SK-N-DZ (cell line): ENCODE measurements at regions not wholly inside any gene's neighbourhood (a gene's known extent, or its start where the extent isn't known, plus 50 kb on each side); places are given as distances from the start of the nearest gene placed in this dataset.
"Not testable (repeated sequence)": the region's sequence is repeated elsewhere in the genome, so short reads cannot be mapped to it uniquely, and the experiment has no call there.

Source experiments
- DNase-seq: peaks from one replicate; pipeline ENCODE4 v3.0.0-alpha.2; 2015; ENCODE audit warnings: low spot score

DNA sequence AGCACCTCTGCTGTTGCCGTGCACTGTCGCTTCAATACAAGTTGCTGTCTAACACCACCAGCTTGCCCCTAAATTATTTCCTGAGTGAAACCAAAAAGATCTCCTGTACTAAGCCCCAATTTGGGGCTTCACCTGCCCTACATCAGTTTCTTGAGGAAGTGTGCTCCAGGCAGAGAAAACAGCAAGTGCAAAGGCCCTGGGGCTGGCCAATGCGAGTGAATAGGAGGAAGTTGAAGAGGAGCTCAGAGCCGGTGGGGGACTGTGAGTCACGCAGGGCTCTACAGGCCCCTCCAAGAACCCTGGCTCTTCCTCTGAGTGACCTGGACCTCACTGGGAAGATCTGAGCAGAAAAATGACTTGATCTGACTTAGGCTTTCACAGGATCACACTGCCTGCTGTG is 117.2 kb downstream of the IPO8 start:
- DNase-seq: no peak

DNA sequence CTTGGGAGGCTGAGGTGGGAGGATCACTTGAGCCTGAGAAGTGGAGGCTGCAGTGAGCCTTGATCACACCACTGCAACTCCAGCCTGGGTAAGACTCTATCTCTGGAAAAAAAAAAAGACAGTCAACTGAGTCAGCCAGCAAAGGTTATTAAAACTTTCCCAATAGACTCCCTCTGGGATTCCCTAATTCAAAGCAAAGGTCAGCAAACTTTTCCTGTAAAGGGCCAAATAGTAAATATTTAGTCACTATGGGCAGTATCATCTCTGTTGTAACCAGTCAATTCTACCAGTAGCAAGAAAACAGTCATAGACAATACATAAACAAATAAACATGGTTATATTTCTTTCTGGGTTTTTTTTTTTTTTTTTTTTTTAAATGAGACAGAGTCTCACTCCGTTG is 122.5 kb downstream of the IPO8 start:
- no peak for DNase-seq

- DNase-seq: no peak
These were observed 125.3 kb downstream of the IPO8 start for GRCh38 chr12:30570211-30570890.

GRCh38 chr12:30569426-30569825 is 126.2 kb downstream of the IPO8 start:
- no peak for DNase-seq

GRCh38 chr12:30568453-30568852 is 127.2 kb downstream of the IPO8 start:
- DNase-seq: no peak

- DNase-seq: no peak
These were observed 128.6 kb downstream of the IPO8 start for GRCh38 chr12:30567082-30567481.

- no peak for DNase-seq
These were observed 131.3 kb downstream of the IPO8 start for GRCh38 chr12:30564394-30564793.

GRCh38 chr12:30548203-30548602 is 147.5 kb downstream of the IPO8 start:
- DNase-seq: no peak

- DNase-seq: no peak
These were observed 149.5 kb downstream of the IPO8 start for GRCh38 chr12:30546121-30546520.

DNA sequence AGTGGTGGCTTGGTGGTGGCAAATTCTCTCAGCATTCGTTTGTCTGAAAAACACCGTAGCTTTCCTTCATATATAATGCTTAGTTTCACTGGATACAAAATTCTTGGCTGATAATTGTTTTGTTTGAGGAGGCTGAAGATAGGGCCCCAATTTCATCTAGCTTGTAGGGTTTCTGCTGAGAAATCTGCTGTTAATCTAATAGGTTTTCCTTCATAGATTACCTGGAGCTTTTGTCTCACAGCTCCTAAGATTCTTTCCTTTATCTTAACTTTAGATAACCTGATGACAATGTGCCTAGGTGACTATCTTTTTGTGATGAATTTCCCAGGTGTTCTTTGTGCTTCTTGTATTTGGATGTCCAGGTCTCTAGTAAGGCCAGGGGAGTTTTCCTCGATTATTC is 151.0 kb downstream of the IPO8 start:
- DNase-seq: not testable (repeated sequence)

- DNase-seq: no peak
These were observed 158.4 kb downstream of the IPO8 start for GRCh38 chr12:30537228-30537627.

DNA sequence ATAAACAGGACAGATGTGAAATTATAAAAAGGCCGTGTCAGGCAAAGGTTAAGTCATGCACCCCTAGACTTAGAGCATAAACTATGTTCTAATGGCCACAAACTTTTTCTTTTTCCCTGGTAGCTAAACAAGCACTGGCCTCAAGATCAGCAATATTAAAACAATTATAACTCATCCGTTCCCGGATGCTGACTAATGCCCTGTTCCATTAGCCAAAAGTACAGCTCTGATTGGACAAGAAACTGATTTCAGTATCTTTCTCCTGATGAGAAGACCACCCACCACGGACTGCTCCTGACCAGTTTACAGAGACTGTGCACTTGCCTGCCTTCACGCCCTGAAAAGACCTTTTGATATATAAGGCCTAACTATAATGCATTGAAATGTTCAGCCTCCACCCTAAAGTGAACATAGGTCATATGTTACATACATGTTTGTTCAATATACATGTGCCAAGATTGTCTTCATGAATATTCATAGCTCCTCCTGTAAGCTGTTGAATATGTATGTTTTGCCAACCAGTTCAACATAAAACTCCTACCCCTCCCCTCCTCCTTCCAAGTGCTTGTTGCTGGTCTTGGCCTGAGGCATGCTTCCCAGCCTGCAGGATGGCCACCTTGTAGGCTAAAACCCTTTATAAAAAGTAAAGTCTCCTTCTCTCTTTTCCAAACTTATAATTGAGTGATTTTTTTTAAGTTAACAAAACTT is 162.0 kb downstream of the IPO8 start:
- no peak for DNase-seq

DNA sequence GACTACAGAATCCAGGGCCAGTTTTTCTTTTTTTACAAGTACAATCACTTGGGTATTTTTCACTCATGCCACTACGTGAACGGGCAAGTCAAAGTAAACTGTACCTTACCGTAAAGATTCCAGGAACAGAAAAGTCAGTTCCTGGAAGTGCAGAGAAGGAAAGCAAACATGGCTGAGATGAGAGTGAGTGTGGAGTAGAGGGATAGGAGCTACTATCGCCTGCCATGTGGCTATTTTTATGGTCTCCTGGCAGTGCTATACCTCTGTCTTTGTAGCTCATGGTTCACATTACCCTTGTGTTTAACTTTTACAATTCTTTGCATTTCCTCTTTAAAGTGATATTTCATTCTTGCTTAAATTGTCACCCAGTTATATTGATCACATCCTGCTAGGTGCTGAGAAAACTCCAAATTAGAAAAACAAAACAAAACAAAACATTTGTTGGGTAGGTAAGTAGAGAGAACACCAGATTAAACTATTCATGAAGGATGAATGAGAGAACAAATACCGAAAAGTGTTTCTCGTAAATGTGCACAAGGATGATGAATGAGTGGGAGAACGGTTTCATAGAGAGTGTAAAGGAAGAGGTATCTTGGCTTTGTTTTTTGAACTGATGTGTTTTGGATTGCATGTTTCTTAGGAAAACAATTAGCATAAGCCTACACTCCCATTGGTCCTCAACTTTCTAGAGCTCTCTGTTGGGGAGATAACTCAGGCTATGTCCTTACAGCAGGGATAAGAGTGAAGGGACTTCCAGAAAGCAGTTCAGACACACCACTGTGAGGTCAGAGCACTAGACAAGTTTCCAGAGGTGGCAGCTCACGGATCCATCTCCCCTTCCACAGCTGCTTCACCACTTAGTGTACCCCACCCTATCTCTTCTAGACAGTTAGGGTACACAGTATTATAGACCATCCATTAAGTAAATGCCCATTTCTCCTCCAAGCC is 163.7 kb downstream of the IPO8 start:
- DNase-seq: no peak

DNA sequence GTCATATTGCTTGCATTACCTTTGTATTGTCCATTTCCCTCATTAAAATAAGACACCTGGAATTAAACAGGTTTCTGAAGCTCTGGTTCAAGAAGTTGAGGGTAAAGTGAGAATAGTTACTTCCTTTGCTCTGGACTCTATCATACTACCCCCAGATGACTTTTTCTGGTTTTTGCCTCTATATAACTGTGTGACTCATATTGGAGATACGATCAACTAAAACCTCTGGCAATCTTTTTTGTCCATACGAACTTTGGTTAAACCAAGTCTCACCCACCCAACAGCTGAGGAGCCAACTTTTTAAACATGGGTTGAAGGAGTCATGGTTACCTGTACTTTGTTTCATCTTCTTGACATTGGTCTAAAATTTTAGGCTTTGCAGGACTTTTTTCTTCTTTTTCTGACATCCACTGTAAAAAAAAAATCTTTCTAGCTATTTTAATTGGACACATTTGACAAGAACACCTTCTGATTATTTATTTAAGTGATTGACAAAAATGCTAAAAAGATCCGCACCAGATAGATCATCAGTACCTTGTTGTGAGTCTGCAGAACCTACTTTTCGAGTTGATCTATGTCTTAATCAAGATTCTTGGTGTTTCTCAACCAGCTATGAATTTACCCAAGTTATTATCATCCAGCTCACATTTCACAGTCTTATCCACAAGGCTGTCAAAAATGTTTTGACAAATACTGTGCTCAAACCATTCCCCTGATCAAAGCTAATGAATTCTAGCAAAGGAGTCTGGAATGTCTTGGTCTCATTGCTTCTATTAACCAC is 166.0 kb downstream of the IPO8 start:
- DNase-seq: no peak

DNA sequence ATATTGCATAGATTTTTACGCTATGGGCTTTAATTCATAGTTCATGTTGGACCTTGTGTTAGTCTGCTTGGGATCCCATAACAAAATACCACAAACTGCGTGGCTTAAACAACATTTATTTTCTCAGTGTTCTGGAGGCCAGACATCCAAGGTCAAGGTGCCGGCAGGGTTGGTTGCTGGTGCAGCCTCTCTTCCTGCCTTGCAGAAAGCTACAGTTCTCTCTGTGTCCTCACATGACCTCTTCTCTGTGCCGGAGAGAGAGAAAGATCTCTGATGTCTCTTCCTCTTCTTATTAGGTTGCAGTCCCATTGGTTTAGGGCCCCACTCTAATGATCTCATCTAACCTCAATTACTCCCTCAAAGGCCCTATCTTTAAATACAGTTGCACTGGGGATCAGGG is 170.5 kb downstream of the IPO8 start:
- DNase-seq: no peak

DNA sequence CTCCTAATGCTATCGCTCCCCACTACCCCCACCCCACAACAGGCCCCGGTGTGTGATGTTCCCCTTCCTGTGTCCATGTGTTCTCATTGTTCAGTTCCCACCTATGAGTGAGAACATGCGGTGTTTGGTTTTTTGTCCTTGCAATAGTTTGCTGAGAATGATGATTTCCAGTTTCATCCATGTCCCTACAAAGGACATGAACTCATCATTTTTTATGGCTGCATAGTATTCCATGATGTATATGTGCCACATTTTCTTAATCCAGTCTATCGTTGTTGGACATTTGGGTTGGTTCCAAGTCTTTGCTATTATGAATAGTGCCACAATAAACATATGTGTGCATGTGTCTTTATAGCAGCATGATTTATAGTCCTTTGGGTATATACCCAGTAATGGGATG is 175.4 kb downstream of the IPO8 start:
- not testable (repeated sequence) for DNase-seq

DNA sequence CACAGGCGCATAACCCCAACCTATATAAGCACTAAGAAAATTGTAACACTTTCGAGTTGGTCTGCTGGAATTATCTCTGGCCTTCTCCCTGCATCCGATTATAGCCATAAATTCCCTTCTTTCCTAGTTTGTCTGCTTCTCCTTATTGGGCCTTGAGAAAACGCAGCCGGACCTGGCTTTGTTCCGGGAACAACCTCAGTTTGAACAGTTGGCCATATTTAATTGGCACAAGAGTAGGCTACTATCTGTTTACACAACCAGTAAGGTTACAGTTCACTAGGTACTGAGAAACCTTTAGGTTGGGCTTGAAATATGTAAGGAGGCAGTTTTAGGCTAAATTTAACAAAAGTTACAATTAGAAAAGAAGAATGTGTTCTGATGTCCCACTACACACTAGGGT is 176.1 kb downstream of the IPO8 start:
- DNase-seq: no peak

DNA sequence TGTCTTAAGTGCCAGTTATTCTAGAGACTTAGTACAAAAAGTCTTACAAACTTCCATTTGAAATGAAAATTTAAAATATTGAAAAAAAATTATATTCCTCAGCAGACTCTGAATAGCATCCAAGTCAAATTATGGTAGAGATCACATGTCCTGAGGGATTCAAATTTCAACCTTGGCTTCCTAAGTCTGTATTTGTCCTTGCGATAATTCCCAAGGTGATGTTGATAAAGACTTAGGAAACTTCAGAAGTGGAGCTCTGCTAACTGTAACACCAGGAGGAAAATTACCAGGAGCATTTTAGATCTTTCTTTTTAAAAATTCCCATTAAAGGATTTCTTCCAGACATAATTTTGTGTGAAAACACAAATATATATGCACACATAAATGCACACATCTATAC is 178.3 kb downstream of the IPO8 start:
- no peak for DNase-seq

- peak; percentile 62 for DNase-seq
These were observed 180.3 kb downstream of the IPO8 start for GRCh38 chr12:30515351-30515750.

DNA sequence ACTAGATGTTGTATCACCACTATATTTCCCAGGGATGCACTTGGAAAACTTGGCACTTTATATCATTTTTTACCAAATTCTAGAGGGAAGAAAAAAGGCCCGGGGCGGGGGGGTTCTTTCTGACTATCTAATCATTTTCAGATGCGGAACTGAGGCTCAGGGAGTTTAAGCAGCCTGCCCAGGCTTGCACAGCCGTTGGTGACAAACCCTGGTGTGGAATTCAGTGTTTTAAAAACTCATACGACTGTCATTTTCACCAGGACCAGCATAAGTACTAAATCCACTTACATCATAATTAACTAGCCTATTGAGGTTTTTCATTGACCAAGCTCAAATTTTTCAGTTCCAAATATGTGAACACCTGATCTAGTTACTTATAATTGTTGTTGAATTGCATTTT is 181.0 kb downstream of the IPO8 start:
- DNase-seq: no peak

DNA sequence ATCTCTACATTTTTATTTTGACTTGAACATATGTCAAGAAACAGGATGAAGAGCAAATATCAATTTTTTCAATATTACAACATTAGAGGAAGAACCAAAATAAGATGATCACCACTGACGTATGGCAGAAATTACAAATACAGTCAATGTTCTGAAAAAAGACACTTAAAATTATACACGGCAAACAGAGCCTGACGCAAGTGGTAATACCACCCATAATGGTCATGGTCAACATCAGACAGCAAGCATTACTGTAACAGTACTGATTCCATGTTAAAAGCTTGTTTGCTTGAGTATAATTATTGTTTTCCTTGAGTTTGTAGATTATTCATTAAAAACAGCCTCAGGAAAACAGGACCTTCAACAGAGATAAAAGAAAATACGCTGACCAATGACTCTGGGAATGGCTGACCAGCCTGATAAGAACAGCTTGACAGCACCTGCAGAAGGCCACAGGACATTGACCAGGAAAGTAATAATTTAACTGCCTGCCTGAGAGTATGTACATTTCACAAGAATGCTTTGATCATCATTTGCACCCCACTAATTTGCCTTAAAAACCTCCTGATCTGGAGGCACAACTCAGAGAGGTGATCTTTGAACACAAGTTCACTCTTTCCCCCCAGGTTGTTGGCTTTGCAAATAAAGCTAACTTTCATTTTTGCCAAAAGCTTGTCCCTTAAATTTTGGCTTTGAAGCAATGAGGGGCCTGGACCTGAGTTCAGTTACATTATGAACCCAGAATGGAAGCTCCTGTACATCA is 187.3 kb downstream of the IPO8 start:
- DNase-seq: no peak
